H1 (cell line): ENCODE measurements at regions not wholly inside any gene's neighbourhood (a gene's known extent, or its start where the extent isn't known, plus 50 kb on each side); places are given as distances from the start of the nearest gene placed in this dataset.

Experiments
- CTCF ChIP-seq, 3 experiments: IDR thresholded peaks; 1 replicate in 2 of 3; 2 replicates in 1 of 3; pipeline versions ENCODE4 v1.5.1 to v1.6.1; 2011; ENCODE audit warnings: low read length in 3 of 3, mild to moderate bottlenecking in 3 of 3, inconsistent platforms in 2 of 3, low read depth in 1 of 3, moderate library complexity in 1 of 3; ENCODE audit not compliant: insufficient read depth in 1 of 3; ENCODE audit errors: control extremely low read depth in 1 of 3
- TAF1 ChIP-seq: IDR thresholded peaks from 2 replicates; pipeline ENCODE4 v1.6.1; 2011; ENCODE audit warnings: mild to moderate bottlenecking, low read depth, low read length

- TF ChIP-seq CTCF (IDR thresholded peaks at IDR 0.05; ENCODE audit: control extremely low read depth in 1 of 3, insufficient read depth in 1 of 3, low read depth in 1 of 3, low read length in 3 of 3): no peak
- TF ChIP-seq TAF1: no peak
Observed at GRCh38 chr5:33309536-33310345, 131.0 kb upstream of the TARS1 start.
